GM12878 (cell line): ENCODE measurements at regions not wholly inside any gene's neighbourhood (a gene's known extent, or its start where the extent isn't known, plus 50 kb on each side); places are given as distances from the start of the nearest gene placed in this dataset.

Experiments
- CEBPB ChIP-seq, 2 experiments: fragments of 150-350 bp in 1 of 2; IDR thresholded peaks; 2 replicates each; pipeline ENCODE4 v1.6.1; 2012 to 2014; ENCODE audit warnings: low read depth in 2 of 2, low read length in 2 of 2, borderline replicate concordance in 1 of 2, inconsistent platforms in 1 of 2
- HDAC6 ChIP-seq: fragments of 200-600 bp; sonication (generic); IDR thresholded peaks from one replicate; pipeline ENCODE4 v1.8.0; 2017; ENCODE audit warnings: antibody characterized with exemption; ENCODE audit not compliant: unreplicated experiment
- REST ChIP-seq: IDR thresholded peaks from 2 replicates; pipeline ENCODE4 v1.6.1; 2012; ENCODE audit warnings: mild to moderate bottlenecking, low read depth, low read length
- SUZ12 ChIP-seq: fragments of 200-600 bp; sonication (generic); IDR thresholded peaks from one replicate; pipeline ENCODE4 v1.6.1; 2018; ENCODE audit warnings: antibody characterized with exemption, mild to moderate bottlenecking; ENCODE audit not compliant: unreplicated experiment
- TF ChIP-seq, protein P1 (sequence below): fragments of 450-650 bp; conservative IDR thresholded peaks from 2 replicates; pipeline ENCODE4 v1.6.1; 2017; ENCODE audit warnings: mild to moderate bottlenecking, moderate library complexity

- TF ChIP-seq, protein P1, sequence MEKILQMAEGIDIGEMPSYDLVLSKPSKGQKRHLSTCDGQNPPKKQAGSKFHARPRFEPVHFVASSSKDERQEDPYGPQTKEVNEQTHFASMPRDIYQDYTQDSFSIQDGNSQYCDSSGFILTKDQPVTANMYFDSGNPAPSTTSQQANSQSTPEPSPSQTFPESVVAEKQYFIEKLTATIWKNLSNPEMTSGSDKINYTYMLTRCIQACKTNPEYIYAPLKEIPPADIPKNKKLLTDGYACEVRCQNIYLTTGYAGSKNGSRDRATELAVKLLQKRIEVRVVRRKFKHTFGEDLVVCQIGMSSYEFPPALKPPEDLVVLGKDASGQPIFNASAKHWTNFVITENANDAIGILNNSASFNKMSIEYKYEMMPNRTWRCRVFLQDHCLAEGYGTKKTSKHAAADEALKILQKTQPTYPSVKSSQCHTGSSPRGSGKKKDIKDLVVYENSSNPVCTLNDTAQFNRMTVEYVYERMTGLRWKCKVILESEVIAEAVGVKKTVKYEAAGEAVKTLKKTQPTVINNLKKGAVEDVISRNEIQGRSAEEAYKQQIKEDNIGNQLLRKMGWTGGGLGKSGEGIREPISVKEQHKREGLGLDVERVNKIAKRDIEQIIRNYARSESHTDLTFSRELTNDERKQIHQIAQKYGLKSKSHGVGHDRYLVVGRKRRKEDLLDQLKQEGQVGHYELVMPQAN, result no peak
- TF ChIP-seq HDAC6 (no peak), SUZ12 (no peak), CEBPB (IDR thresholded peaks at IDR 0.05; ENCODE audit: borderline replicate concordance in 1 of 2, low read depth in 2 of 2, low read length in 2 of 2) (no peak), REST (no peak)
Measured at GRCh38 chr6:170004585-170005210, 253.3 kb downstream of the ERMARD start (continued).
